Mesendoderm (in vitro differentiated cells): ENCODE measurements at regions not wholly inside any gene's neighbourhood (a gene's known extent, or its start where the extent isn't known, plus 50 kb on each side); places are given as distances from the start of the nearest gene placed in this dataset.

Experiments used
- DNase-seq: peaks from one replicate; pipeline ENCODE4 v3.0.0; 2013
- H2AK5ac ChIP-seq: 2 replicates; pipeline ENCODE4 v1.6.1; 2013; ENCODE audit warnings: low read length, inconsistent platforms
- H2BK120ac ChIP-seq: 2 replicates; pipeline ENCODE4 v1.6.1; 2013; ENCODE audit warnings: low read depth, mild to moderate bottlenecking, low read length, moderate library complexity, mixed read lengths
- H2BK15ac ChIP-seq: replicated peaks from 2 replicates; pipeline ENCODE4 v1.6.1; 2013; ENCODE audit warnings: low read depth, mild to moderate bottlenecking, moderate library complexity
- H2BK5ac ChIP-seq: 2 replicates; pipeline ENCODE4 v1.6.1; 2013; ENCODE audit warnings: low read length, inconsistent platforms
- H3K18ac ChIP-seq: 2 replicates; pipeline ENCODE4 v1.6.1; 2013; ENCODE audit warnings: mild to moderate bottlenecking, low read length, mixed read lengths
- H3K23ac ChIP-seq: one replicate; pipeline ENCODE4 v1.6.1; 2013; ENCODE audit warnings: low read length
- H3K27ac ChIP-seq: 2 replicates; pipeline ENCODE4 v1.5.1; 2013; ENCODE audit warnings: low read depth, mild to moderate bottlenecking, inconsistent platforms, low read length, moderate library complexity
- H3K27me3 ChIP-seq: 2 replicates; pipeline ENCODE4 v1.6.1; 2013; ENCODE audit warnings: low read length, control low read depth, mild to moderate bottlenecking, inconsistent platforms; ENCODE audit not compliant: insufficient read depth, poor library complexity
- H3K36me3 ChIP-seq: 2 replicates; pipeline ENCODE4 v1.6.1; 2013; ENCODE audit warnings: low read length, inconsistent platforms; ENCODE audit not compliant: control insufficient read depth, insufficient read depth
- H3K4ac ChIP-seq: one replicate; pipeline ENCODE4 v1.6.1; 2013; ENCODE audit warnings: low read depth, mild to moderate bottlenecking, low read length, moderate library complexity
- H3K4me1 ChIP-seq: 2 replicates; pipeline ENCODE4 v1.6.1; 2013; ENCODE audit warnings: low read depth, low read length, inconsistent platforms; ENCODE audit not compliant: control insufficient read depth
- H3K4me2 ChIP-seq: 2 replicates; pipeline ENCODE4 v1.6.1; 2013; ENCODE audit warnings: low read length
- H3K4me3 ChIP-seq: 2 replicates; pipeline ENCODE4 v1.5.1; 2013; ENCODE audit warnings: mild to moderate bottlenecking, low read length
- H3K56ac ChIP-seq: one replicate; pipeline ENCODE4 v1.6.1; 2013; ENCODE audit warnings: low read length
- H3K79me1 ChIP-seq: 2 replicates; pipeline ENCODE4 v1.6.1; 2013; ENCODE audit warnings: low read length, inconsistent platforms
- H3K79me2 ChIP-seq: 2 replicates; pipeline ENCODE4 v1.6.1; 2013; ENCODE audit warnings: mild to moderate bottlenecking, low read length; ENCODE audit not compliant: control insufficient read depth, insufficient read depth
- H3K9ac ChIP-seq: 2 replicates; pipeline ENCODE4 v1.6.1; 2013; ENCODE audit warnings: low read length, inconsistent platforms
- H4K5ac ChIP-seq: one replicate; pipeline ENCODE4 v1.6.1; 2013; ENCODE audit warnings: low read length
- H4K8ac ChIP-seq: one replicate; pipeline ENCODE4 v1.6.1; 2013; ENCODE audit warnings: low read depth, mild to moderate bottlenecking, control low read depth, low read length, moderate library complexity
- WGBS: extraction: QIAGEN DNeasy Blood & Tissue Kit; methylation state at CpG from one replicate; pipeline ENCODE4 v1.1.7; 2013; ENCODE audit warnings: low lambda C conversion rate, missing lambda C conversion rate; ENCODE audit not compliant: insufficient coverage; ENCODE audit errors: extremely low coverage; 5-methylcytosine and 5-hydroxymethylcytosine counted together

GRCh38 chr3:80682951-80683350 lies 915.2 kb upstream of the ROBO1 start:
- no peak overlapping the region for H3K4me3 ChIP-seq
- H3K27ac ChIP-seq: no peak overlapping the region
- no peak overlapping the region for H4K8ac ChIP-seq
- H2BK15ac ChIP-seq: no peak overlapping the region
- H3K9ac ChIP-seq: no peak overlapping the region
- no peaks in the 10 kb centered on the region for H3K27me3 ChIP-seq
- no peak overlapping the region for H2BK5ac ChIP-seq
- no peaks in the 10 kb centered on the region for H3K79me1 ChIP-seq
- WGBS: no CpG with 5 or more reads among the region's 1 CpG
- no peak overlapping the region for H3K18ac ChIP-seq
- no peaks in the 10 kb centered on the region for H3K36me3 ChIP-seq
- no peak overlapping the region for H4K5ac ChIP-seq
- DNase-seq: no peak
- no peak overlapping the region for H2BK120ac ChIP-seq
- H3K4me1 ChIP-seq: no peaks in the 10 kb centered on the region
- H2AK5ac ChIP-seq: no peak overlapping the region
- H3K79me2 ChIP-seq: no peaks in the 10 kb centered on the region
- H3K4me2 ChIP-seq: no peak overlapping the region
- H3K23ac ChIP-seq: no peak overlapping the region
- no peak overlapping the region for H3K4ac ChIP-seq
- no peak overlapping the region for H3K56ac ChIP-seq

GRCh38 chr3:80682235-80682634 lies 914.4 kb upstream of the ROBO1 start:
- Histone ChIP-seq H3K18ac (no peak overlapping the region), H2BK5ac (no peak overlapping the region), H3K36me3 (no peaks in the 10 kb centered on the region), H3K27me3 (no peaks in the 10 kb centered on the region), H3K79me1 (no peaks in the 10 kb centered on the region), H3K9ac (no peak overlapping the region), H3K4me2 (no peak overlapping the region), H4K8ac (no peak overlapping the region), H3K4me3 (no peak overlapping the region), H3K79me2 (no peaks in the 10 kb centered on the region), H3K27ac (no peak overlapping the region), H2BK15ac (no peak overlapping the region), H3K23ac (no peak overlapping the region), H3K4ac (no peak overlapping the region), H3K4me1 (no peaks in the 10 kb centered on the region), H2BK120ac (no peak overlapping the region), H3K56ac (no peak overlapping the region), H2AK5ac (no peak overlapping the region), H4K5ac (no peak overlapping the region)
- no peak for DNase-seq

- Histone ChIP-seq H3K36me3 (no peaks in the 10 kb centered on the region), H3K4ac (no peak overlapping the region), H3K9ac (no peak overlapping the region), H2BK5ac (no peak overlapping the region), H4K5ac (no peak overlapping the region), H3K18ac (no peak overlapping the region), H3K27ac (no peak overlapping the region), H2BK120ac (no peak overlapping the region), H3K79me1 (no peaks in the 10 kb centered on the region), H3K4me3 (no peak overlapping the region), H4K8ac (no peak overlapping the region), H2BK15ac (no peak overlapping the region), H3K4me1 (no peaks in the 10 kb centered on the region), H3K79me2 (no peaks in the 10 kb centered on the region), H3K4me2 (no peak overlapping the region), H3K23ac (no peak overlapping the region), H3K27me3 (no peaks in the 10 kb centered on the region), H2AK5ac (no peak overlapping the region), H3K56ac (no peak overlapping the region)
- DNase-seq: no peak
- no CpG with 5 or more reads among the region's 6 CpGs for WGBS
These were observed 910.0 kb upstream of the ROBO1 start for GRCh38 chr3:80677796-80678195.

- no peaks in the 10 kb centered on the region for H3K79me2 ChIP-seq
- no peak overlapping the region for H3K4me3 ChIP-seq
- H3K4ac ChIP-seq: no peak overlapping the region
- no peak overlapping the region for H2BK120ac ChIP-seq
- no peak overlapping the region for H2BK15ac ChIP-seq
- H2BK5ac ChIP-seq: no peak overlapping the region
- no peak overlapping the region for H3K9ac ChIP-seq
- no peak for DNase-seq
- no peak overlapping the region for H3K4me2 ChIP-seq
- H3K79me1 ChIP-seq: no peaks in the 10 kb centered on the region
- H3K18ac ChIP-seq: no peak overlapping the region
- no peak overlapping the region for H3K56ac ChIP-seq
- H3K27me3 ChIP-seq: no peaks in the 10 kb centered on the region
- no peaks in the 10 kb centered on the region for H3K36me3 ChIP-seq
- H3K23ac ChIP-seq: no peak overlapping the region
- no peaks in the 10 kb centered on the region for H3K4me1 ChIP-seq
- no peak overlapping the region for H4K8ac ChIP-seq
- no peak overlapping the region for H2AK5ac ChIP-seq
- H3K27ac ChIP-seq: no peak overlapping the region
- no peak overlapping the region for H4K5ac ChIP-seq
These were observed 909.1 kb upstream of the ROBO1 start for GRCh38 chr3:80676866-80677265.

GRCh38 chr3:80676261-80676660 lies 908.5 kb upstream of the ROBO1 start:
- DNase-seq: no peak
- H3K4me2 ChIP-seq: no peak overlapping the region
- H3K79me1 ChIP-seq: no peaks in the 10 kb centered on the region
- H3K27ac ChIP-seq: no peak overlapping the region
- H3K4me3 ChIP-seq: no peak overlapping the region
- no peak overlapping the region for H2BK5ac ChIP-seq
- no peaks in the 10 kb centered on the region for H3K4me1 ChIP-seq
- H3K56ac ChIP-seq: no peak overlapping the region
- H3K27me3 ChIP-seq: no peaks in the 10 kb centered on the region
- H2BK120ac ChIP-seq: no peak overlapping the region
- no peak overlapping the region for H3K9ac ChIP-seq
- no peak overlapping the region for H3K4ac ChIP-seq
- no CpG with 5 or more reads among the region's 2 CpGs for WGBS
- no peak overlapping the region for H2AK5ac ChIP-seq
- no peaks in the 10 kb centered on the region for H3K79me2 ChIP-seq
- no peak overlapping the region for H2BK15ac ChIP-seq
- no peak overlapping the region for H3K23ac ChIP-seq
- no peak overlapping the region for H3K18ac ChIP-seq
- no peaks in the 10 kb centered on the region for H3K36me3 ChIP-seq
- no peak overlapping the region for H4K8ac ChIP-seq
- H4K5ac ChIP-seq: no peak overlapping the region

GRCh38 chr3:80675790-80676189 lies 908.0 kb upstream of the ROBO1 start:
- no peak overlapping the region for H3K18ac ChIP-seq
- no peak overlapping the region for H3K27ac ChIP-seq
- no peaks in the 10 kb centered on the region for H3K79me1 ChIP-seq
- H2BK15ac ChIP-seq: no peak overlapping the region
- H4K5ac ChIP-seq: no peak overlapping the region
- DNase-seq: no peak
- no peak overlapping the region for H2AK5ac ChIP-seq
- no peak overlapping the region for H3K56ac ChIP-seq
- no peaks in the 10 kb centered on the region for H3K79me2 ChIP-seq
- WGBS: no CpG with 5 or more reads among the region's 4 CpGs
- H3K23ac ChIP-seq: no peak overlapping the region
- H3K9ac ChIP-seq: no peak overlapping the region
- H3K27me3 ChIP-seq: no peaks in the 10 kb centered on the region
- H3K4me2 ChIP-seq: no peak overlapping the region
- no peak overlapping the region for H3K4ac ChIP-seq
- no peak overlapping the region for H3K4me3 ChIP-seq
- no peak overlapping the region for H2BK5ac ChIP-seq
- H3K4me1 ChIP-seq: no peaks in the 10 kb centered on the region
- H2BK120ac ChIP-seq: no peak overlapping the region
- H3K36me3 ChIP-seq: no peaks in the 10 kb centered on the region
- H4K8ac ChIP-seq: no peak overlapping the region
